ENCODE measurements at regions not wholly inside any gene's neighbourhood (a gene's known extent, or its start where the extent isn't known, plus 50 kb on each side); places are given as distances from the start of the nearest gene placed in this dataset.

DNA sequence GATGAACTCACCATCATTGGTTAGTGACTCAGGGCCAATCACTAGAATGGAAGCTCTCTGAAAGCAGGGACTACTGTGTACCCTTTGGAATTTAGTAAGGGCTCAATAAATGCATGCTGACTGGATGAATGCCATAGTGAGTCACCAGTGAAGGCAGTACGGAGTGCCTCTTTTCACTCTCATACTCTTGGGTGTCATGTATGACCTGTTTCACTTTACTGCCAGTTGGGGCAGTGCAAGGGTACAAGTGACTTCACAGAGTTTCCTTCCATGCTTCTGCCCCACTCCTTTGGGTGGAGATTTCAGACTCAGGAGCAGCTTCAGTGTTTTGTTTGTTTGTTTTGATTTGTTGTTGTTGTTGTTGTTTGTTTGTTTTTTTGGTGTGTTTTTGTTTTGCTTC, 57.7 kb downstream of the SOX3 start:
- H3K36me3 Mint-ChIP-seq: no peaks in the 10 kb centered on the region
- ATAC-seq (replicated peaks in 1 of 4): no peak
- H3K27ac Mint-ChIP-seq: no peak overlapping the region

DNA sequence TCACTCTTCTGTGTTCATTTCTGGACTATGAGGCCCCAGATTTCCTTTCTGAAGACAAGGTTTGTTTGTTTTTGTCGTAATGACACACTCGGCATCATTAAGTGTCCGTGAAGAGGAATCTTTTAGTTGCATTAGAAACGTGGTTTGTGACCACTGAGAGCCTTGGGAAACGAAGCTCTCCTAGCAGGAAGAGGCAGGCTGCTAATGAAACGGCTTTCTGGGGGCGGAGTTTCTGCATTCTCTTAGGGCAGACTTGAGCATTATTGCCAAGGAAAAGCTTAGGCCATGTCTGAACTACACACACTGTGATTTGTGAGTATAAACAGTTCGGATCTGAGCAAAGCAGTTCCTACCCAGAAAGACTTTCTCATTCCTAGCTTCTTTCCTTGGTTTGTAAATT, 64.0 kb downstream of the SOX3 start:
- no peaks in the 10 kb centered on the region for H3K4me1 ChIP-seq (ENCODE audit: control insufficient read depth in 1 of 2, extremely low read depth in 1 of 2, insufficient read depth in 2 of 2, low read length in 2 of 2)
- no peaks in the 10 kb centered on the region for H3K36me3 ChIP-seq (ENCODE audit: control insufficient read depth in 2 of 2, extremely low read depth in 1 of 2, insufficient read depth in 1 of 2, low read length in 1 of 2)
- no peaks in the 10 kb centered on the region for H3K9me3 Mint-ChIP-seq
- H3K4me3 Mint-ChIP-seq: no peak overlapping the region
- WGBS (ENCODE audit: insufficient coverage): 60% methylated on average over 4 of the region's 8 CpGs
- no peaks in the 10 kb centered on the region for H3K36me3 Mint-ChIP-seq
- H3K27ac Mint-ChIP-seq: no peak overlapping the region
- H3K27me3 ChIP-seq (replicated peaks in 1 of 2; ENCODE audit: control insufficient read depth in 2 of 2, extremely low read depth in 1 of 2, insufficient read depth in 2 of 2, low read length in 1 of 2): peaks cover 0 to 4% of the 10 kb centered on the region in 2 experiments
- POLR2A ChIA-PET: no interaction called here
- CTCF ChIA-PET: no interaction called here
- ATAC-seq (replicated peaks in 1 of 4) (no peak), DNase-seq (no peak)
- no peak overlapping the region for H3K27ac ChIP-seq (ENCODE audit: low read length)
- no peak overlapping the region for H3K4me3 ChIP-seq (ENCODE audit: control insufficient read depth in 1 of 2, extremely low read depth in 1 of 2, low read length in 1 of 2)
- no peaks in the 10 kb centered on the region for H3K9me3 ChIP-seq
- H3K4me1 Mint-ChIP-seq: no peaks in the 10 kb centered on the region
- peaks cover 9 to 32% of the 10 kb centered on the region in 2 donors for H3K27me3 Mint-ChIP-seq

More for the DNA sequence above, 57.7 kb downstream of the SOX3 start:
- Mint-ChIP-seq H3K27me3 (peaks cover 0 to 22% of the 10 kb centered on the region in 2 donors), H3K9me3 (no peaks in the 10 kb centered on the region), H3K4me3 (no peak overlapping the region), H3K4me1 (no peaks in the 10 kb centered on the region)
- no peaks in the 10 kb centered on the region for H3K9me3 ChIP-seq
- no peaks in the 10 kb centered on the region for H3K36me3 ChIP-seq (ENCODE audit: control insufficient read depth in 2 of 2, extremely low read depth in 1 of 2, insufficient read depth in 1 of 2, low read length in 1 of 2)
- no CpG with 5 or more reads among the region's 1 CpG for WGBS (ENCODE audit: insufficient coverage)
- ChIA-PET CTCF (no interaction called here), POLR2A (no interaction called here)
- H3K27ac ChIP-seq (ENCODE audit: low read length): no peak overlapping the region
- no peak overlapping the region for H3K4me3 ChIP-seq (ENCODE audit: control insufficient read depth in 1 of 2, extremely low read depth in 1 of 2, low read length in 1 of 2)
- DNase-seq: no peak
- no peaks in the 10 kb centered on the region for H3K27me3 ChIP-seq (replicated peaks in 1 of 2; ENCODE audit: control insufficient read depth in 2 of 2, extremely low read depth in 1 of 2, insufficient read depth in 2 of 2, low read length in 1 of 2)
- H3K4me1 ChIP-seq (ENCODE audit: control insufficient read depth in 1 of 2, extremely low read depth in 1 of 2, insufficient read depth in 2 of 2, low read length in 2 of 2): no peaks in the 10 kb centered on the region

GRCh38 chrX:140439476-140439875, 65.4 kb downstream of the SOX3 start:
- WGBS (ENCODE audit: insufficient coverage): 10% methylated on average over 25 of the region's 35 CpGs
- no peak for ATAC-seq (replicated peaks in 1 of 4)
- peaks cover 9 to 35% of the 10 kb centered on the region in 2 donors for H3K27me3 Mint-ChIP-seq
- no peaks in the 10 kb centered on the region for H3K36me3 Mint-ChIP-seq
- ChIA-PET POLR2A (no interaction called here), CTCF (no interaction called here)
- H3K36me3 ChIP-seq (ENCODE audit: control insufficient read depth in 2 of 2, extremely low read depth in 1 of 2, insufficient read depth in 1 of 2, low read length in 1 of 2): no peaks in the 10 kb centered on the region
- H3K27ac ChIP-seq (ENCODE audit: low read length): no peak overlapping the region
- no peak for DNase-seq
- H3K4me3 Mint-ChIP-seq: no peak overlapping the region
- H3K27ac Mint-ChIP-seq: no peak overlapping the region
- H3K4me3 ChIP-seq (ENCODE audit: control insufficient read depth in 1 of 2, extremely low read depth in 1 of 2, low read length in 1 of 2): no peak overlapping the region
- H3K9me3 Mint-ChIP-seq: no peaks in the 10 kb centered on the region
- no peaks in the 10 kb centered on the region for H3K4me1 ChIP-seq (ENCODE audit: control insufficient read depth in 1 of 2, extremely low read depth in 1 of 2, insufficient read depth in 2 of 2, low read length in 2 of 2)
- peaks cover 0 to 4% of the 10 kb centered on the region in 2 experiments for H3K27me3 ChIP-seq (replicated peaks in 1 of 2; ENCODE audit: control insufficient read depth in 2 of 2, extremely low read depth in 1 of 2, insufficient read depth in 2 of 2, low read length in 1 of 2)
- no peaks in the 10 kb centered on the region for H3K9me3 ChIP-seq
- no peaks in the 10 kb centered on the region for H3K4me1 Mint-ChIP-seq

DNA sequence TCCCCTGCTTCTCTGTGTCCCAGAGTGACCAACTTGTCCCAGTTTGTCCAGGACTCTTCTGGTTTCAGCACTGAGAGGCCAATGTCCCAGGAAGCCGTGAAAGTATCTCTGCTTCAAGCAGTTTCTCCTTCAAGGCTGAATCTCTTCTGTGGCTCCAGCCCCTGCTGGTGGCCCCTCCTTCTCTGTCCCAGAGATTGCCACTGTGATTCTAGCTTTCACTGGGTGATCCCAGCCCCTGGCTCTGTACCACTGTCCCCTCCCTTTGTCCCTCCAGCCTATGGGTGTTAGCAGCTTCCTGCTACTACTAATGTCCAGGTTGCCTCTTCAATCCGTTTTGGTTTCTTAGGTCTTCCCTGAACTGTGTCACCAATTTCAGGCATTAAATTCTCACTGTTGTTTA, 70.5 kb downstream of the SOX3 start:
- Histone ChIP-seq H3K27me3 (replicated peaks in 1 of 2; ENCODE audit: control insufficient read depth in 2 of 2, extremely low read depth in 1 of 2, insufficient read depth in 2 of 2, low read length in 1 of 2) (no peaks in the 10 kb centered on the region), H3K4me1 (ENCODE audit: control insufficient read depth in 1 of 2, extremely low read depth in 1 of 2, insufficient read depth in 2 of 2, low read length in 2 of 2) (no peaks in the 10 kb centered on the region), H3K27ac (ENCODE audit: low read length) (no peak overlapping the region), H3K4me3 (ENCODE audit: control insufficient read depth in 1 of 2, extremely low read depth in 1 of 2, low read length in 1 of 2) (no peak overlapping the region), H3K9me3 (no peaks in the 10 kb centered on the region), H3K36me3 (ENCODE audit: control insufficient read depth in 2 of 2, extremely low read depth in 1 of 2, insufficient read depth in 1 of 2, low read length in 1 of 2) (no peaks in the 10 kb centered on the region)
- Mint-ChIP-seq H3K4me1 (no peaks in the 10 kb centered on the region), H3K4me3 (no peak overlapping the region), H3K9me3 (no peaks in the 10 kb centered on the region), H3K27ac (no peak overlapping the region), H3K27me3 (peaks cover 3 to 23% of the 10 kb centered on the region in 2 donors), H3K36me3 (no peaks in the 10 kb centered on the region)
- ATAC-seq (replicated peaks in 1 of 4) (no peak), DNase-seq (no peak)
- 50% methylated on average over 1 of the region's 2 CpGs for WGBS (ENCODE audit: insufficient coverage)
- CTCF ChIA-PET: no interaction called here
- POLR2A ChIA-PET: no interaction called here

GRCh38 chrX:140433582-140433981, 71.3 kb downstream of the SOX3 start:
- no CpG with 5 or more reads among the region's 4 CpGs for WGBS (ENCODE audit: insufficient coverage)
- Histone ChIP-seq H3K27ac (ENCODE audit: low read length) (no peak overlapping the region), H3K27me3 (replicated peaks in 1 of 2; ENCODE audit: control insufficient read depth in 2 of 2, extremely low read depth in 1 of 2, insufficient read depth in 2 of 2, low read length in 1 of 2) (no peaks in the 10 kb centered on the region), H3K9me3 (no peaks in the 10 kb centered on the region), H3K4me3 (ENCODE audit: control insufficient read depth in 1 of 2, extremely low read depth in 1 of 2, low read length in 1 of 2) (no peak overlapping the region), H3K4me1 (ENCODE audit: control insufficient read depth in 1 of 2, extremely low read depth in 1 of 2, insufficient read depth in 2 of 2, low read length in 2 of 2) (no peaks in the 10 kb centered on the region), H3K36me3 (ENCODE audit: control insufficient read depth in 2 of 2, extremely low read depth in 1 of 2, insufficient read depth in 1 of 2, low read length in 1 of 2) (no peaks in the 10 kb centered on the region)
- no peak overlapping the region for H3K27ac Mint-ChIP-seq
- H3K4me3 Mint-ChIP-seq: no peak overlapping the region
- CTCF ChIA-PET: no interaction called here
- POLR2A ChIA-PET: no interaction called here
- ATAC-seq (replicated peaks in 1 of 4): no peak
- H3K27me3 Mint-ChIP-seq: peaks cover 3 to 29% of the 10 kb centered on the region in 2 donors
- H3K36me3 Mint-ChIP-seq: no peaks in the 10 kb centered on the region
- DNase-seq: no peak
- H3K4me1 Mint-ChIP-seq: no peaks in the 10 kb centered on the region
- H3K9me3 Mint-ChIP-seq: no peaks in the 10 kb centered on the region

DNA sequence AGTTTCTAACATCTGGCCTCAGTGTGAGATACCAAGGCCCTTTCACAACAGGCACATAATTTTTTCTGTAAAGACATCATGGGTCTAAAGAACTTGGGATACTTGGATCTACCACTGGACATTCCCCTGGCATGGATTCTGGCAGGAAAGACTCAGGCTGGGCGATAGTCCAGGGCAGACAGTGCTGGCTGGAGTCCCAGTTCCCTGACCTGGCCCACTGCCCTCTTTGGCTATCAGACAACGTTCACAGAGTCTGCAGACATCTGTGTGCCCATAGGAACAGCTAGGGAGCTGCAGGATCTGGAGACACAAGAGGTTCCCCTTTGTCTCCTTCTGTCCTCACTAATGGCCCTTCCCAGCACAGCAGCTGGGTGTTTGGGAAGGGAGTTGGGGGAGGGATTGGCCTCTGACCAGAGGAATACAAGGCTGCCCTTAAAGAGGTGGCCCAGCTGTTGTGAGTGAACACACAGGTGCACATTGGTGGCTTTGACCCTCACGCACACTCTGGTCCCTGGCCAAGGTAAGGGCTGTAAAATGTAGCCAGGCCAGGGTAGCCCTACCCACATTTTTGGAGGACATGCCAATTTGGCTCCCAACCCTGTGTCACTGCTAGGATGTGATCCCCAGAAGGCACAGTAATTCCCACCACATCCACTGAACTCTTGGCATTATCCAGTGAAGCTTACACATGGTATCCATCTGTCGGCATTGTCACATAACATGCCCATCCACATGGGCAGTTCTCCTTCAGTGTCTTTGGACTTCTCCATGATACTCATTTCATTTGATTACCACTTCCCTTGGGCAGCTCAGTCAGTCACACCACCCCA, 72.3 kb downstream of the SOX3 start:
- Histone ChIP-seq H3K4me1 (ENCODE audit: control insufficient read depth in 1 of 2, extremely low read depth in 1 of 2, insufficient read depth in 2 of 2, low read length in 2 of 2) (no peaks in the 10 kb centered on the region), H3K9me3 (no peaks in the 10 kb centered on the region), H3K36me3 (ENCODE audit: control insufficient read depth in 2 of 2, extremely low read depth in 1 of 2, insufficient read depth in 1 of 2, low read length in 1 of 2) (no peaks in the 10 kb centered on the region), H3K27me3 (replicated peaks in 1 of 2; ENCODE audit: control insufficient read depth in 2 of 2, extremely low read depth in 1 of 2, insufficient read depth in 2 of 2, low read length in 1 of 2) (no peaks in the 10 kb centered on the region), H3K27ac (ENCODE audit: low read length) (no peak overlapping the region), H3K4me3 (ENCODE audit: control insufficient read depth in 1 of 2, extremely low read depth in 1 of 2, low read length in 1 of 2) (no peak overlapping the region)
- Mint-ChIP-seq H3K27me3 (peaks cover 0 to 25% of the 10 kb centered on the region in 2 donors), H3K4me1 (no peaks in the 10 kb centered on the region), H3K9me3 (no peaks in the 10 kb centered on the region), H3K27ac (no peak overlapping the region), H3K36me3 (no peaks in the 10 kb centered on the region), H3K4me3 (no peak overlapping the region)
- no peak for ATAC-seq (replicated peaks in 1 of 4)
- WGBS (ENCODE audit: insufficient coverage): 75% methylated on average over 2 of the region's 4 CpGs
- DNase-seq: no peak
- ChIA-PET POLR2A (no interaction called here), CTCF (no interaction called here)

DNA sequence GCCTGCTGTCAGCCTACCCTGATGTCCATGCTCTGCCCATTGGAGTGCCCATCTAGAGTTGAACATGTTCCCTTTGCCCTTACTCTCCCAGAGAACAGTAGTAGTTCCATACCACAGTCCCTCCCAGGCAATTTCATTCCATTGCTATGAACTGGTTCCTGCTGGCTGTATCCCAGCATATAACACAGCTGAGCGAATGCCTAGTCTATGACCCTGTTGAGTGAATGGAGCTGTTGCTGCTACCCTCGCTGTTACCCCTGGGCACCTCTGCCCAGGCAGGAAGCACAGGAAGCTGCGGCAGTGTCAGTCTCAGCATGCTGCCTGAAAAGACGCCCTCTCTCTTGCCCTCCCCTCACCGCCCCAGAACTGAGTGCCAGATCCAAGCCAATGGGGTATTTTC, 73.3 kb downstream of the SOX3 start:
- WGBS (ENCODE audit: insufficient coverage): no CpG with 5 or more reads among the region's 5 CpGs
- no peak for ATAC-seq (replicated peaks in 1 of 4)
- Mint-ChIP-seq H3K4me3 (no peak overlapping the region), H3K36me3 (no peaks in the 10 kb centered on the region), H3K27me3 (peaks cover 0 to 18% of the 10 kb centered on the region in 2 donors), H3K4me1 (no peaks in the 10 kb centered on the region), H3K9me3 (no peaks in the 10 kb centered on the region), H3K27ac (no peak overlapping the region)
- no peaks in the 10 kb centered on the region for H3K4me1 ChIP-seq (ENCODE audit: control insufficient read depth in 1 of 2, extremely low read depth in 1 of 2, insufficient read depth in 2 of 2, low read length in 2 of 2)
- POLR2A ChIA-PET: no interaction called here
- no peak overlapping the region for H3K27ac ChIP-seq (ENCODE audit: low read length)
- DNase-seq: no peak
- H3K9me3 ChIP-seq: no peaks in the 10 kb centered on the region
- no peaks in the 10 kb centered on the region for H3K36me3 ChIP-seq (ENCODE audit: control insufficient read depth in 2 of 2, extremely low read depth in 1 of 2, insufficient read depth in 1 of 2, low read length in 1 of 2)
- no peak overlapping the region for H3K4me3 ChIP-seq (ENCODE audit: control insufficient read depth in 1 of 2, extremely low read depth in 1 of 2, low read length in 1 of 2)
- H3K27me3 ChIP-seq (replicated peaks in 1 of 2; ENCODE audit: control insufficient read depth in 2 of 2, extremely low read depth in 1 of 2, insufficient read depth in 2 of 2, low read length in 1 of 2): no peaks in the 10 kb centered on the region
- CTCF ChIA-PET: no interaction called here

All from T-cell (primary cell).